GM18519 (cell line): ENCODE measurements at regions not wholly inside any gene's neighbourhood (a gene's known extent, or its start where the extent isn't known, plus 50 kb on each side); places are given as distances from the start of the nearest gene placed in this dataset.

Source experiments
- ATAC-seq: cut with Tn5 transposase; IDR thresholded peaks from one replicate; pipeline ENCODE4 v1.9.1; 2021; ENCODE audit warnings: mild to moderate bottlenecking, moderate library complexity; ENCODE audit not compliant: unreplicated experiment, low FRiP score

DNA sequence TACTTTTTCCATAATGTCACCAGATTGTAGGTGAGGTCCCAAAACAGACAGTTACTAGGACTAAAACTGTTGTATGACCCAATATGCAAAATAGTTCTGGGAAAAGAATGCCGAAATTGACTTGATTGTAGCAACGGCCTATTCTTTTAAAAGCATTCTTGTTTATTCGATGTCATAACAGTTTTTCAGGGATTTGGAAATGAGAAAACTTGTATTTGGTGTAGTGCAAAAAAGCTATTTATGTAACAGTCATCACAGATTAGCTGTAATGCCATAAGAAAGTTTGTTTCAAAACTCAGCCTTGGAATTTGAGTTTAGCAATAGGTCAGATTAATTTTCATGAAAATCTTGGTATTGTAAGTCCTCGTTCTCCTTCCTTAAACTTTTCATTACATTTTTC is 69.2 kb upstream of the DIAPH2 start:
- no peak for ATAC-seq

DNA sequence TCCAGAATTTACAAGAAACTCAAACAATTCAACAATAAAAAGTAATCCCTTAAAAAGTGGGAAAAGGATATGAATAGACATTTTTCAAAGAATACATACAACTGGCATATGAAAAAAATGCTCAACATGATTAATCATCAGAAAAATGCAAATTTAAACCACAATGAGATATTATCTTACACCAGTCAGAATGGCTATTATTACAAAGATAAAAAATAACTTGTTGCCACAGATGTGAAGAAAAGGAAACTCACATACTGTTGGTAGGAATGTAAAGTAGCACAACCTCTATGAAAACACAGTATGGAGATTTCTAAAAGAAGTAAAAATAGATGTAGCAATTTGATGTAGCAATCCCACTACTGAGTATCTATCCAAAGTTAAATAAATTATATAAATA is 65.1 kb upstream of the DIAPH2 start:
- no peak for ATAC-seq

DNA sequence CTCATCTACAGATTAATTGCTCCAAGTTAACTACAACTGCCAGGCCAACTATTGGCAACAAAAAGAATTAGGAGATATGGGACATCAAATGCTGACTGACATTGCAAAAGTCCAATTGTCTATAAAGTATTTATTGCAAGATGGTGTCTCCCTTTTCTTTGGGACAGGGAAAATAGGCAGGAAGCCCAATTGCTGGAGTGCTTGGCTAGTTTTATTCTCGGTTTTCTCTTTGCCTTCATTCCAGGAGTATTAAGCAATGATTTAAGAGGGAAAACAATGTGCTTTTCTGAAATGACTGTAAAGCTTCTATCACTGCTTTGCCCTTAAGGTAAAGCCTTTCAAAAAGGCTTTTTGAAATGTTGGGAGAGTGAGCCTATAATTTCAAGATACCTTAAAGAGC is 62.8 kb upstream of the DIAPH2 start:
- ATAC-seq, result no peak
